ENCODE measurements at regions not wholly inside any gene's neighbourhood (a gene's known extent, or its start where the extent isn't known, plus 50 kb on each side); places are given as distances from the start of the nearest gene placed in this dataset.

DNA sequence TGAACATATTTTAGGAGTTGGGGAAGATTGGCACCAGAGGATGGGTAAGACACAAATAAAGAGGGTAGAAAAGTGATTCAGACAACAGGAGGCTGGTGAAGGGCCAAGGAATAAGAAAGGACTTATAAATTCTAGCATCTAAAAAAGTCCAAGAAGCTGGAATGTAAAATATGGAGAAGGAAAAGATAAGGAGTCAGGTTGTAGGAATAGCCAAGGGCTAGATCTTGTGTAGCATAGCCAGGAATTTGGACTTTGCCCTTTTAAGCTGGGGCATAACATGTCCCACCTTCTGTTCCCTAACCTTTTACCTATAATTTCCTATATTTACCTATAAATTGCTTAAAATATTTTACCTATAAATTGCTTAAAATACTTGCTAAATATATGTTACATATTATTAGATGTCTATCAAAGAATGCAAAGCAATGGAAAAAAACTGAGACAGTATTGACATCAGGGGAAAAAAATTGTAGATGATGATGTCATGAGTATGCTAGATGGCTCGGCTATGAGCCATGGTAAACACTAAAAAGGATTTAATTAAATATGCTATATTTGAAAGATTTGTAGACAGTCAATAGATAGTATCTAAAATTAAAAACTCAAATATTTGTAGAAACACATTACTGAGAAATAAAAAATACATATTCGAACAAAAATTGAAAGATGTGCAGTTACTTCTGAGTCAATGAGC is 99.7 kb upstream of the PLEKHG7 start:
- no peak overlapping the region for H3K4me3 ChIP-seq (ENCODE audit: low read depth in 2 of 2, low read length in 2 of 2)
- intact Hi-C loops (cut with micrococcal nuclease; ENCODE audit: unreplicated experiment) = no loop called here
- no peak for DNase-seq (ENCODE audit: low read depth, low spot score)
- H3K4me1 ChIP-seq (ENCODE audit: control insufficient read depth, insufficient read depth, low read length) = no peaks in the 10 kb centered on the region
- no peak overlapping the region for H3K27ac ChIP-seq (ENCODE audit: low read length)
- no peak for ATAC-seq
- H3K36me3 ChIP-seq (ENCODE audit: control insufficient read depth, insufficient read depth, low read length) = no peaks in the 10 kb centered on the region
- no peaks in the 10 kb centered on the region for H3K9me3 ChIP-seq (ENCODE audit: control insufficient read depth, insufficient read depth, low read depth, low read length)
- ChIA-PET POLR2A (no interaction called here), CTCF (no interaction called here)
- no peak for TF ChIP-seq POLR2AphosphoS5 (IDR thresholded peaks at IDR 0.05; ENCODE audit: low read depth, low read length)
- TF ChIP-seq, protein P1, sequence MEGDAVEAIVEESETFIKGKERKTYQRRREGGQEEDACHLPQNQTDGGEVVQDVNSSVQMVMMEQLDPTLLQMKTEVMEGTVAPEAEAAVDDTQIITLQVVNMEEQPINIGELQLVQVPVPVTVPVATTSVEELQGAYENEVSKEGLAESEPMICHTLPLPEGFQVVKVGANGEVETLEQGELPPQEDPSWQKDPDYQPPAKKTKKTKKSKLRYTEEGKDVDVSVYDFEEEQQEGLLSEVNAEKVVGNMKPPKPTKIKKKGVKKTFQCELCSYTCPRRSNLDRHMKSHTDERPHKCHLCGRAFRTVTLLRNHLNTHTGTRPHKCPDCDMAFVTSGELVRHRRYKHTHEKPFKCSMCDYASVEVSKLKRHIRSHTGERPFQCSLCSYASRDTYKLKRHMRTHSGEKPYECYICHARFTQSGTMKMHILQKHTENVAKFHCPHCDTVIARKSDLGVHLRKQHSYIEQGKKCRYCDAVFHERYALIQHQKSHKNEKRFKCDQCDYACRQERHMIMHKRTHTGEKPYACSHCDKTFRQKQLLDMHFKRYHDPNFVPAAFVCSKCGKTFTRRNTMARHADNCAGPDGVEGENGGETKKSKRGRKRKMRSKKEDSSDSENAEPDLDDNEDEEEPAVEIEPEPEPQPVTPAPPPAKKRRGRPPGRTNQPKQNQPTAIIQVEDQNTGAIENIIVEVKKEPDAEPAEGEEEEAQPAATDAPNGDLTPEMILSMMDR (IDR thresholded peaks at IDR 0.05) = no peak
- no TSS peak for BruUV-seq (replicated peaks)
- in situ Hi-C loops (cut with HindIII; ENCODE audit: low pct_unique_long_range_greater_than_20kb, low sequenced_read_pairs) = no loop called here
- no peaks in the 10 kb centered on the region for H3K27me3 ChIP-seq (ENCODE audit: control insufficient read depth, insufficient read depth, low read length)

DNA sequence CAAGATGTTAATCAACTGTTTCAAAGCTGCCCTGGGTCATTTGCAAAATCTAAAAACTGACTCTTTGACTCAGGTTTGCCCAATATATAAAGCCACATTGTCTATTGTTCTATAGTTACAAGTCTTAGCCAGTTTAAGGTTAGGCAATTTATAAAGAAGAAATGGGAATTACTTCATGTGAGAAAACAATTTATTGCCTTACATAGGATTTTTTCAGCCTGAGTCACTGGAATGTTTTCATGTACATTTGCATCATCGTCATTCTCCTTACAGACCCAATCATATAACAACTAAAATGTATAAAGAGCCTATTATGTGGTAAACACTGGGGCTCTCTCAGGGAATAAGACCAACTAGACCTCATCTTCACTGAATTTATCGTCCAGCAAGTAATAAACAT is 100.3 kb upstream of the PLEKHG7 start:
- ATAC-seq = no peak
- ChIA-PET POLR2A (no interaction called here), CTCF (no interaction called here)
- no peak for DNase-seq (ENCODE audit: low read depth, low spot score)
- in situ Hi-C loops (cut with HindIII; ENCODE audit: low pct_unique_long_range_greater_than_20kb, low sequenced_read_pairs) = no loop called here
- Histone ChIP-seq H3K27ac (ENCODE audit: low read length) (no peak overlapping the region), H3K27me3 (ENCODE audit: control insufficient read depth, insufficient read depth, low read length) (no peaks in the 10 kb centered on the region), H3K4me3 (ENCODE audit: low read depth in 2 of 2, low read length in 2 of 2) (no peak overlapping the region), H3K9me3 (ENCODE audit: control insufficient read depth, insufficient read depth, low read depth, low read length) (no peaks in the 10 kb centered on the region), H3K36me3 (ENCODE audit: control insufficient read depth, insufficient read depth, low read length) (no peaks in the 10 kb centered on the region), H3K4me1 (ENCODE audit: control insufficient read depth, insufficient read depth, low read length) (no peaks in the 10 kb centered on the region)
- TF ChIP-seq POLR2AphosphoS5 (IDR thresholded peaks at IDR 0.05; ENCODE audit: low read depth, low read length) = no peak
- no peak for TF ChIP-seq TCF7L2 (IDR thresholded peaks at IDR 0.05; ENCODE audit: low read depth, low read length)
- TF ChIP-seq SIN3A (IDR thresholded peaks at IDR 0.05; ENCODE audit: borderline replicate concordance, insufficient read depth, low read depth, low read length) = no peak
- intact Hi-C loops (cut with micrococcal nuclease; ENCODE audit: unreplicated experiment) = no loop called here
- BruUV-seq (replicated peaks) = no TSS peak

DNA sequence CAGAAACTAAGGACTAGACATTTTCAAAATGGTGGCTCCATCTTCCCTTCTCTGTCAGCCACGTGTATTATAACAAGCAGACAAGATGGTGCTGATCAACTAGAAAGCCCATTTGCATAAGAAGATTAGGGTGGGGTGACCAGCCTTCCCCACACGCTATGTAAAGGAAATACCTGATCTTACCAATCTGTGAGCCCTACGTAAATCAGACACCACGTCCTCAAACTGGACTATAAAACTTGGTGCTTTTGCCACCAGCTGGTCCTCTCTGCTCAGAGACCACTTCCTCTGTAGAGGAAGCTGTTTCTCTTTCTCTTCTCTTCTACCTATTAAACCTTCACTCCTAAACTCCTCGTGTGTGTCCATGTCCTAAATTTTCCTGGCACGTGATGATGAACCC is 101.1 kb upstream of the PLEKHG7 start:
- H3K36me3 ChIP-seq (ENCODE audit: control insufficient read depth, insufficient read depth, low read length) = no peaks in the 10 kb centered on the region
- H3K9me3 ChIP-seq (ENCODE audit: control insufficient read depth, insufficient read depth, low read depth, low read length) = no peaks in the 10 kb centered on the region
- no peaks in the 10 kb centered on the region for H3K4me1 ChIP-seq (ENCODE audit: control insufficient read depth, insufficient read depth, low read length)
- no TSS peak for BruUV-seq (replicated peaks)
- CTCF ChIA-PET = no interaction called here
- intact Hi-C loops (cut with micrococcal nuclease; ENCODE audit: unreplicated experiment) = no loop called here
- no peak overlapping the region for H3K27ac ChIP-seq (ENCODE audit: low read length)
- DNase-seq (ENCODE audit: low read depth, low spot score) (no peak), ATAC-seq (no peak)
- no peak for TF ChIP-seq POLR2AphosphoS5 (IDR thresholded peaks at IDR 0.05; ENCODE audit: low read depth, low read length)
- TF ChIP-seq TCF7L2 (IDR thresholded peaks at IDR 0.05; ENCODE audit: low read depth, low read length) = no peak
- no peak for TF ChIP-seq SIN3A (IDR thresholded peaks at IDR 0.05; ENCODE audit: borderline replicate concordance, insufficient read depth, low read depth, low read length)
- TF ChIP-seq, protein P2, sequence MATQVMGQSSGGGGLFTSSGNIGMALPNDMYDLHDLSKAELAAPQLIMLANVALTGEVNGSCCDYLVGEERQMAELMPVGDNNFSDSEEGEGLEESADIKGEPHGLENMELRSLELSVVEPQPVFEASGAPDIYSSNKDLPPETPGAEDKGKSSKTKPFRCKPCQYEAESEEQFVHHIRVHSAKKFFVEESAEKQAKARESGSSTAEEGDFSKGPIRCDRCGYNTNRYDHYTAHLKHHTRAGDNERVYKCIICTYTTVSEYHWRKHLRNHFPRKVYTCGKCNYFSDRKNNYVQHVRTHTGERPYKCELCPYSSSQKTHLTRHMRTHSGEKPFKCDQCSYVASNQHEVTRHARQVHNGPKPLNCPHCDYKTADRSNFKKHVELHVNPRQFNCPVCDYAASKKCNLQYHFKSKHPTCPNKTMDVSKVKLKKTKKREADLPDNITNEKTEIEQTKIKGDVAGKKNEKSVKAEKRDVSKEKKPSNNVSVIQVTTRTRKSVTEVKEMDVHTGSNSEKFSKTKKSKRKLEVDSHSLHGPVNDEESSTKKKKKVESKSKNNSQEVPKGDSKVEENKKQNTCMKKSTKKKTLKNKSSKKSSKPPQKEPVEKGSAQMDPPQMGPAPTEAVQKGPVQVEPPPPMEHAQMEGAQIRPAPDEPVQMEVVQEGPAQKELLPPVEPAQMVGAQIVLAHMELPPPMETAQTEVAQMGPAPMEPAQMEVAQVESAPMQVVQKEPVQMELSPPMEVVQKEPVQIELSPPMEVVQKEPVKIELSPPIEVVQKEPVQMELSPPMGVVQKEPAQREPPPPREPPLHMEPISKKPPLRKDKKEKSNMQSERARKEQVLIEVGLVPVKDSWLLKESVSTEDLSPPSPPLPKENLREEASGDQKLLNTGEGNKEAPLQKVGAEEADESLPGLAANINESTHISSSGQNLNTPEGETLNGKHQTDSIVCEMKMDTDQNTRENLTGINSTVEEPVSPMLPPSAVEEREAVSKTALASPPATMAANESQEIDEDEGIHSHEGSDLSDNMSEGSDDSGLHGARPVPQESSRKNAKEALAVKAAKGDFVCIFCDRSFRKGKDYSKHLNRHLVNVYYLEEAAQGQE (IDR thresholded peaks at IDR 0.05; ENCODE audit: insufficient read depth in 1 of 2, low read depth in 2 of 2, low read length in 1 of 2) = no peak
- TF ChIP-seq, protein P1 (IDR thresholded peaks at IDR 0.05) = no peak
- in situ Hi-C loops (cut with HindIII; ENCODE audit: low pct_unique_long_range_greater_than_20kb, low sequenced_read_pairs) = no loop called here
- no peaks in the 10 kb centered on the region for H3K27me3 ChIP-seq (ENCODE audit: control insufficient read depth, insufficient read depth, low read length)
- POLR2A ChIA-PET = no interaction called here
- no peak overlapping the region for H3K4me3 ChIP-seq (ENCODE audit: low read depth in 2 of 2, low read length in 2 of 2)
